Fibroblast of skin of right biceps (primary cell): ENCODE measurements at regions not wholly inside any gene's neighbourhood (a gene's known extent, or its start where the extent isn't known, plus 50 kb on each side); places are given as distances from the start of the nearest gene placed in this dataset.

Source experiments
- DNase-seq: peaks from one replicate; pipeline ENCODE4 v3.0.0-alpha.2; 2013

- DNase-seq, result no peak
These were observed 434.2 kb downstream of the ZNF521 start for GRCh38 chr18:24917767-24918166.

GRCh38 chr18:24918257-24918656 lies 433.7 kb downstream of the ZNF521 start:
- no peak for DNase-seq

- no peak for DNase-seq
These were observed 432.7 kb downstream of the ZNF521 start for GRCh38 chr18:24919181-24919797.

- no peak for DNase-seq
These were observed 429.5 kb downstream of the ZNF521 start for GRCh38 chr18:24922491-24922890.

GRCh38 chr18:24923138-24923537 lies 428.8 kb downstream of the ZNF521 start:
- DNase-seq, result no peak

GRCh38 chr18:24924066-24924716 lies 427.8 kb downstream of the ZNF521 start:
- DNase-seq, result no peak

- no peak for DNase-seq
These were observed 425.3 kb downstream of the ZNF521 start for GRCh38 chr18:24926649-24927048.

- DNase-seq, result no peak
These were observed 423.6 kb downstream of the ZNF521 start for GRCh38 chr18:24928301-24928878.

- no peak for DNase-seq
These were observed 421.5 kb downstream of the ZNF521 start for GRCh38 chr18:24930478-24930877.

GRCh38 chr18:24930971-24931370 lies 421.0 kb downstream of the ZNF521 start:
- DNase-seq, result no peak

- no peak for DNase-seq
These were observed 418.6 kb downstream of the ZNF521 start for GRCh38 chr18:24933345-24933744.

- no peak for DNase-seq
These were observed 417.6 kb downstream of the ZNF521 start for GRCh38 chr18:24934258-24934932.

- DNase-seq, result no peak
These were observed 417.0 kb downstream of the ZNF521 start for GRCh38 chr18:24935008-24935407.

GRCh38 chr18:24935896-24936295 lies 416.1 kb downstream of the ZNF521 start:
- no peak for DNase-seq

- DNase-seq, result no peak
These were observed 415.3 kb downstream of the ZNF521 start for GRCh38 chr18:24936691-24937090.

- DNase-seq, result no peak
These were observed 414.2 kb downstream of the ZNF521 start for GRCh38 chr18:24937639-24938275.

GRCh38 chr18:24940416-24940815 lies 411.6 kb downstream of the ZNF521 start:
- DNase-seq, result no peak

GRCh38 chr18:24941174-24941951 lies 410.6 kb downstream of the ZNF521 start:
- no peak for DNase-seq

GRCh38 chr18:24942144-24942543 lies 409.8 kb downstream of the ZNF521 start:
- DNase-seq, result no peak

GRCh38 chr18:24947521-24948305 lies 404.3 kb downstream of the ZNF521 start:
- no peak for DNase-seq

- DNase-seq, result no peak
These were observed 402.1 kb downstream of the ZNF521 start for GRCh38 chr18:24949908-24950307.

- DNase-seq, result no peak
These were observed 397.6 kb downstream of the ZNF521 start for GRCh38 chr18:24954341-24954740.
